ENCODE measurements at regions not wholly inside any gene's neighbourhood (a gene's known extent, or its start where the extent isn't known, plus 50 kb on each side); places are given as distances from the start of the nearest gene placed in this dataset.

- Histone ChIP-seq H3K79me2 (ENCODE audit: insufficient read depth, low read length) (no peaks in the 10 kb centered on the region), H3K36me3 (ENCODE audit: insufficient read depth, low read length) (no peaks in the 10 kb centered on the region), H3K4me3 (ENCODE audit: low read depth, low read length, poor library complexity, severe bottlenecking) (no peak overlapping the region), H2AFZ (ENCODE audit: low read length) (no peak overlapping the region), H3K9ac (ENCODE audit: low read length) (no peak overlapping the region), H3K4me1 (ENCODE audit: insufficient read depth, low read length, severe bottlenecking) (no peaks in the 10 kb centered on the region), H3K4me2 (ENCODE audit: low read length) (no peak overlapping the region), H3K9me3 (ENCODE audit: low read length) (peaks cover 8% of the 10 kb centered on the region; the same call in 1 of the 2 replicates), H3K27ac (ENCODE audit: low read depth, low read length, poor library complexity, severe bottlenecking) (no peak overlapping the region), H3K9me2 (ENCODE audit: low read depth, low read length) (no peaks in the 10 kb centered on the region), H4K20me1 (ENCODE audit: insufficient read depth, low read length) (no peaks in the 10 kb centered on the region), H3K27me3 (ENCODE audit: insufficient read depth, low read length) (no peaks in the 10 kb centered on the region), H3F3A (ENCODE audit: insufficient read depth, low read length) (no peaks in the 10 kb centered on the region)
- TF ChIP-seq EZH2 (IDR thresholded peaks at IDR 0.05; ENCODE audit: borderline replicate concordance, low read length): no peak
- TF ChIP-seq, protein P1, sequence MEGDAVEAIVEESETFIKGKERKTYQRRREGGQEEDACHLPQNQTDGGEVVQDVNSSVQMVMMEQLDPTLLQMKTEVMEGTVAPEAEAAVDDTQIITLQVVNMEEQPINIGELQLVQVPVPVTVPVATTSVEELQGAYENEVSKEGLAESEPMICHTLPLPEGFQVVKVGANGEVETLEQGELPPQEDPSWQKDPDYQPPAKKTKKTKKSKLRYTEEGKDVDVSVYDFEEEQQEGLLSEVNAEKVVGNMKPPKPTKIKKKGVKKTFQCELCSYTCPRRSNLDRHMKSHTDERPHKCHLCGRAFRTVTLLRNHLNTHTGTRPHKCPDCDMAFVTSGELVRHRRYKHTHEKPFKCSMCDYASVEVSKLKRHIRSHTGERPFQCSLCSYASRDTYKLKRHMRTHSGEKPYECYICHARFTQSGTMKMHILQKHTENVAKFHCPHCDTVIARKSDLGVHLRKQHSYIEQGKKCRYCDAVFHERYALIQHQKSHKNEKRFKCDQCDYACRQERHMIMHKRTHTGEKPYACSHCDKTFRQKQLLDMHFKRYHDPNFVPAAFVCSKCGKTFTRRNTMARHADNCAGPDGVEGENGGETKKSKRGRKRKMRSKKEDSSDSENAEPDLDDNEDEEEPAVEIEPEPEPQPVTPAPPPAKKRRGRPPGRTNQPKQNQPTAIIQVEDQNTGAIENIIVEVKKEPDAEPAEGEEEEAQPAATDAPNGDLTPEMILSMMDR (IDR thresholded peaks at IDR 0.05; ENCODE audit: low read length): no peak
These were observed 1512.2 kb downstream of the KCNT2 start for GRCh38 chr1:195096051-195096521.

DNA sequence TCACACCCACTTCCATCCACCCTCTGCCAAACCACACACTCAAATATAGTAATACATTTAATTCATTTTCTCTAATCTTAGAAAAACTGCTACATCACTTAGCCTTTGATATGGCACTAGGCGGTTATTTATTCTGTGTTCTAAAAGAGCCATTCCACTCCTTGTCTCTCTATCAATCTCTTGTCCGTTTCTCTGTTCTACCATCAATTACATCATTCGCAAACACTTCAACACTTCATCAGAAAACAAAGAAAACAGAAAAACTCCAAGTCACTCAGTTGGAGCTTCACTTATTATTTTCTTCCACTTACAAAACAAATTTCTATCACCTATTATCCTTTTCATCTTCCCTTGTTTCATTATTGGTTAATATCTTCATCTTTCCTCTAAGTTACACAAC is 1523.0 kb downstream of the KCNT2 start:
- H3K4me1 ChIP-seq (ENCODE audit: insufficient read depth, low read length, severe bottlenecking): no peaks in the 10 kb centered on the region
- H3K36me3 ChIP-seq (ENCODE audit: insufficient read depth, low read length): no peaks in the 10 kb centered on the region
- TF ChIP-seq, protein P1 (IDR thresholded peaks at IDR 0.05; ENCODE audit: low read length): no peak
- no peak for TF ChIP-seq EZH2 (IDR thresholded peaks at IDR 0.05; ENCODE audit: borderline replicate concordance, low read length)
- no peaks in the 10 kb centered on the region for H3K9me2 ChIP-seq (ENCODE audit: low read depth, low read length)
- no peak overlapping the region for H3K27ac ChIP-seq (ENCODE audit: low read depth, low read length, poor library complexity, severe bottlenecking)
- H3K9ac ChIP-seq (ENCODE audit: low read length): no peak overlapping the region
- no peaks in the 10 kb centered on the region for H3K79me2 ChIP-seq (ENCODE audit: insufficient read depth, low read length)
- H4K20me1 ChIP-seq (ENCODE audit: insufficient read depth, low read length): no peaks in the 10 kb centered on the region
- H3K9me3 ChIP-seq (ENCODE audit: low read length): no peaks in the 10 kb centered on the region
- H3F3A ChIP-seq (ENCODE audit: insufficient read depth, low read length): no peaks in the 10 kb centered on the region
- H2AFZ ChIP-seq (ENCODE audit: low read length): peak overlapping the region; percentile 63; the same call in 1 of the 2 replicates
- no peaks in the 10 kb centered on the region for H3K27me3 ChIP-seq (ENCODE audit: insufficient read depth, low read length)
- H3K4me2 ChIP-seq (ENCODE audit: low read length): no peak overlapping the region
- no peak overlapping the region for H3K4me3 ChIP-seq (ENCODE audit: low read depth, low read length, poor library complexity, severe bottlenecking)

GRCh38 chr1:195082183-195082582 is 1526.1 kb downstream of the KCNT2 start:
- Histone ChIP-seq H3F3A (ENCODE audit: insufficient read depth, low read length) (no peaks in the 10 kb centered on the region), H3K9me3 (ENCODE audit: low read length) (no peaks in the 10 kb centered on the region), H3K4me3 (ENCODE audit: low read depth, low read length, poor library complexity, severe bottlenecking) (no peak overlapping the region), H3K36me3 (ENCODE audit: insufficient read depth, low read length) (no peaks in the 10 kb centered on the region), H3K4me1 (ENCODE audit: insufficient read depth, low read length, severe bottlenecking) (no peaks in the 10 kb centered on the region), H3K27ac (ENCODE audit: low read depth, low read length, poor library complexity, severe bottlenecking) (no peak overlapping the region), H3K27me3 (ENCODE audit: insufficient read depth, low read length) (no peaks in the 10 kb centered on the region), H4K20me1 (ENCODE audit: insufficient read depth, low read length) (no peaks in the 10 kb centered on the region), H2AFZ (ENCODE audit: low read length) (no peak overlapping the region), H3K9ac (ENCODE audit: low read length) (no peak overlapping the region), H3K79me2 (ENCODE audit: insufficient read depth, low read length) (no peaks in the 10 kb centered on the region), H3K9me2 (ENCODE audit: low read depth, low read length) (no peaks in the 10 kb centered on the region), H3K4me2 (ENCODE audit: low read length) (no peak overlapping the region)
- TF ChIP-seq, protein P1 (IDR thresholded peaks at IDR 0.05; ENCODE audit: low read length): no peak
- no peak for TF ChIP-seq EZH2 (IDR thresholded peaks at IDR 0.05; ENCODE audit: borderline replicate concordance, low read length)
